Pons (tissue), 1 donor: ENCODE measurements at regions not wholly inside any gene's neighbourhood (a gene's known extent, or its start where the extent isn't known, plus 50 kb on each side); places are given as distances from the start of the nearest gene placed in this dataset.

Experiments
- DNase-seq: peaks from one replicate; pipeline ENCODE4 v3.0.0-alpha.2; 2016; ENCODE audit warnings: low spot score

- DNase-seq: peak; percentile 27
Measured at GRCh38 chr4:128601991-128602695, 207.4 kb upstream of the JADE1 start.

DNA sequence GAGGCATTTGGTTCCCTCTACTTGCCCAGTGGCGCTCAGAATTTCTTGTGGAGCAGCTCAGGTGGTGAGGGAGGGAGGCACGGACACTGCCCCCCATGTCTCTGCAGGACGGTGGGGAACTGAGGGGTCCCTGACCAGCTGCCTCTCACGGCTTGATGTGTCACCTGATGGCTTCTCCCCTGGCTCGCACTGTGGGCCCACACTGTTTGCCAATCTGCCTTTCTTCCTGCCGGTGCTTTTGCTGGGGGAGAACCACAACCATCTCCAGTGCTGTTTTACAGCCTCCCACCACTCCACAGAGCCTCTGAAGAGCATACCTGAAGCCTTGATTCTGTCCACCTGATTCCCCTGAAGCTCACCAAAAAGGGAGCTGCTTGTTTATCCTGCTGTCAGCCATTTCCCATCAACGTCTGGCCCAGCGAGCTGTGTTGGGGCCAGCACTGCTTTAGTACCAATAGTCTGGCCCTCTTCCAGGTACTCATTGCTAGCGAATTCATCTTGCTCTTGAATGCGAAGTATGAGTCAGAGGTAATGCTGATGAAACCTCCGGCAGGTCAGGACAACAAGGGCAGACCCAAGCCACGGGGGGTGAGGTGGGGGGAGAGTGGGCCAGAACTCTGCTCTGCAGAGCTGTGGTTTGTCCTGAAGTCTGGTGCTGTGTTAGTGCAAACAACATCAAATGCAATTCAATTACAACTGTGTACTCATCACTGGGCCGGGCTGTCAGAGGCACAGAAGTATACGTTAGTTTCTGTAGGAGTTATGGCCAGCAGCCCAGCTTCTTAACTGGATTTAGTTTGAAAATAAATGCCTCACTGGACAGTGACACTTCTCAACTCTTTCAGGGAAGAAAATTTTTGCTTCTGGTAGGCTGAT, 208.3 kb upstream of the JADE1 start:
- peak; percentile 42 for DNase-seq

- DNase-seq: peak; percentile 94
Measured at GRCh38 chr4:128600410-128600809, 209.1 kb upstream of the JADE1 start.

DNA sequence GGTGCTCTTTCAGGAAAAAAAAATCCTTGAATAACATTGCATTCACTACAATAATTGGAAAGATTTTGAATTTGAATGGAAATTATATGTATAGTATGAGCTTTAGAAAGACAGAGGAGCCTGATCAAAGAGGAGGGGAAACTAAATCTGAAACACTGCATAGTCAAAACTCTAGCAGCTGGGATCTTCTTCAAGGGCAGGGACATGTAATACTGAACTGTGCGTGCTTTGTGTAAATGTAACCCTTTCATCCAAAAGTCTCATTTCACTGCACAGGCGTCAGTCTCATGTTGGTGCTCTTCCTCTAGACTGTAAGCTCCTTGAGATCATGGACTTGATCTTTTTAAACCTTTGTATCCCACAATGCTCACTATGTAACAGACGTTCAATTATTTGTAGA, 212.0 kb upstream of the JADE1 start:
- no peak for DNase-seq

- no peak for DNase-seq
Measured at GRCh38 chr4:128596853-128597252, 212.6 kb upstream of the JADE1 start.

DNA sequence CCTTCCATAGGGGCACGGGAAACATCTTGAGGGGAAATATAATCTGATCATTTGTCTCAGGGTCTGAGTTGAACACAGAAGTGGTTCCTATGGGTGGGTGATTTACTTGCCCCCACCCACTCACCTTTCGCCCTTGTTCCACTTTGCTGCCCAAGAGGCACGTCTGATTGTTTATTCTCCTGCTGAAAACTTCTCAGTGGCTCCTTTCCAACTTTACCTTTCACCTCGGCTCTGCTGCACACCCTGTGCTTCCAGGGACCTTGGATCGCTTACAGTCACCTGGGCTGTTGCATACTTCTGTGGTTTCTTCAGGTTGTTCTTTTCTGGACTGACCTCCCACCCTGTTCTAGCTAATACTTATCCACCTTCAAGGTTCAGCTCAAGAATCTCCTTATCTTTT, 213.4 kb upstream of the JADE1 start:
- no peak for DNase-seq

DNA sequence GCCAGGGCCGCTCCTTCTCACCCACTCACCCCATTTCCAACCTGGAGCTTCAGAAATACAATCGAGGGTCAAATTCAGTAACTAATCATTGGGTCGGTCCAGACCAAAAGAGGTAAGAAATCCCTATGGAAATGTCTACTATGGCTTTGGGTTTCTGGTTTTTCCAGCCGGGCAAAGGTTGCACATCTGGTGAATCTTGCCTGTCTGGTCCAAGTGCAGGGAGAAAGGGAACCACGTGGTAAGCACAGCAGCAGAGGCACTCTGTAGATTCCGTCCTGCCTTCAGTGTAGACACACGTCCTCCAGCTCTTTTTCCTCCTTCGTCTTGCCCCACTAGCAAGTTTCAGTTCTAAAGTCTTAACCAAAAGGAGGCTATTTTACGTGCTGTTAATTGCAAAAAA, 218.0 kb upstream of the JADE1 start:
- DNase-seq: no peak

DNA sequence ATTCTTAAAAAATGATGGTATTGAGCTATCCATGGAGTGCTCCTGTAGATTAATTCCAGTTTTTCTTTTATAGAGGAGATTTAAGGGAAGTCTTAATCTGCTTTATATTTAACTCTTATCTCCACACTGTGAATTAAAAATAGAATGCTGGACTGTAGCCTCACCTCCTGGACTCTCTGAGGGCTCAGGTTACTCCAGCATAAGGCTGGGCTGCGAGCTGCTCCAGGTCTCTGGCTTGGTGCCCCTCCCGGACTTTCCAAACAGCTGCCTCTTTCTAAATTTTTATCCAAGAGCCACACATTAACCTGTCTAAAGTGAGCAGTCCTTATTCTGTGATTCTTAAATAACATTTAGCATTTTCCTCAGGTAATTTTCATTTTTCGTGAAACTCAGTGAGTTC, 218.7 kb upstream of the JADE1 start:
- no peak for DNase-seq

DNA sequence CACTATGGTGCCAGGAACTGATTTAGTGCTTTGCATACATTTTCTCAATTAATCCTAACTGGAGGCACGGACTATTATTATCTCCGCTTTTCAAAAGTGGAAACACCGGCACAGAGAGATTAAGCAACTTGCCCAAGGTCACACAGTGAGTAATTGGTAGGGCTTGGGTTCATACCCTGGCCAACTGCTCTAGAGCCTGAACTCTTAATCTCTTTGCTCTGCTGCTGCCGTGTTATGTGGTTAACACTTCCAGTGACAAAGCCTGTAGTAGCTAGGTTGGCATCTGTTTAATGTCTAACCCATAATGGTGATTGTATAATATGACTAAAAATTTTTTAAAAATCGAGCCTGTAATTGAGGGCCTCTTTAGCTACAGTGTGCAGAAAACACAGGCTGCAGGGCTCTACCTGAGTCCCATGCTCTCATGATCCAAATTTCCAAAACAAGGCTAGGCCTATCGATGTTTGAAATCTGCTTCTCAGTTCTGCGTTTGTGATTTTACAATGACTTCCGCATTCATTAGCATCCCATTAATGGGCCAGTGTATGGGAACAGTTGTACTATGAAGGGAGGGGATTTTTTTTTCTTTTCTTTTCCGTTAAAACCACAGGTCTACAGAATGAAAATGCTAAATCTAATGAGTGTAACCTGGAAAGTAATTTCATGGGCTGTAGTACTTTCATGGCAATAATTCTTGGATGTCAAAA, 219.3 kb upstream of the JADE1 start:
- DNase-seq: no peak

GRCh38 chr4:128589384-128589965, 220.0 kb upstream of the JADE1 start:
- DNase-seq: no peak

- no peak for DNase-seq
Measured at GRCh38 chr4:128587382-128587781, 222.1 kb upstream of the JADE1 start.

- DNase-seq: no peak
Measured at GRCh38 chr4:128583753-128584712, 225.5 kb upstream of the JADE1 start.

DNA sequence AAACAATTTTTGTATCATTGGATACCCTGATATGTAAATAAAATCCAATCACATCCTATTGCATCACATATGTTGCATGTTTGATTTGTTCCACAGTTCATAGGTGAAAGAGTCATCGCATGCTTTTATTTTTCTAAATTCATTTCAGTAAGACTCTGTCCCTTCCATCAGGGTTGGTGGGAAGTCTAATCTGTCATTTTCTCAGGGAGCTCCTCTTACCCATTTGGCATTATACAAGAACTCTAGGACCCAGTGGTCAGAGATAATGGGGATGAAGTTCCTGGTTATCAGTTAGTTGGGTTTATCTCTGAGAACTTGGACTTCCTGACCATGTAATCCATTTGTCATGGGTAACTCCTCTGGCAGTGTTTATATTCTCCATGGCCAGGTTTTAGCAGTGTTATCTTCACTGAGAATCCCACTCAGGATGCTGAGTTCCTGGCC, 227.1 kb upstream of the JADE1 start:
- no peak for DNase-seq

- no peak for DNase-seq
Measured at GRCh38 chr4:128579154-128579853, 230.2 kb upstream of the JADE1 start.

DNA sequence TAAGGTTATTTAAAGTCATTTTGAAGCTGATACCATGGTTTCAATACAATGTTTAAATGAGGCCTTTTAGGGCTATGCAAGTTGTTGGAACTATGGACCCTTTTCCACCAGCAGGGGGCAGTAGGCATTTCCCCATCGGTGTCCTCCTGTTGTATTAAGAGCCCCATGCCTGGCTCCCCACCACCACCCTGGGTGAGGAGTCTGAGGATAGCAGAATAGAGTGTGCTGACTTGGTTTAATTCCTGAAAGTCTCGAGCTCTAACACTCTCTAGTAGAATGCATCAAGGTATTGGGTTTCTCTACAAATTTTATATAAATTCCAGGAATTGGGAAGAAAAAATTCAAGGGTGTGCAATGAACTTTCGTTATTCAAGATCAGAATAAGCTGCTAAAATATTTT, 234.8 kb upstream of the JADE1 start:
- peak; percentile 89 for DNase-seq

DNA sequence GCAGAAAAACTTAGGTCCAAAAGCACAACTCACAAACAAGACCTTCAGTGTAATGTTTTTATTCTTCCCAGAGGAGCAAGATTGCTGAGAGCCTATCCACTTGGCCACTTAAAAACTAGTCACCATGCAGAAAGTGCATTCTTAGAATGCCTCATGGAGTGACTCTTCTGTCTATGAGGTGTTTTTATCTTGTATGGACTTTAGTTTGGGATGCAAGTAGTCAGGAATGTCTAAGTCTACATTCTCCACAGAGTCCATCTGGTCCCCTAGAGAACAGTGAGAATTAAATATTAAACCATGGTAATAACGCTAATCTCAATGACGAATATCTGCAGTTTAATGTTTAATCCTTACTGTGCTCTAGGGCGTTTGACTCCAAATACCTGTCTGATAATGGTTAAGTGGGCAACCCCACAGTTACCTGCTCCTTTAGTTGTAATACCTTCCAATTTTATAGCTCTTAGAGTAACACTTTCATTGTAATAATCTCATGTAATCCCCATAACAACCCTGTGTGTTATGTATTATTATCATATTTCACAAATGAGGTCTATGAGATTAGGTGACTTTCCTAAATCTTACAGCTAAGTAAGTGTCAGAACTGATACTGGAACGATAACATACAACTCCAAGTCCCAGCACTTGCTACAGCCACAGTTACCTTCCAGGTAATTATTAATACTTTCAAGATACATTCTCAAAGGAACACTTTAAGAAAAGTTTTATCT, 235.6 kb upstream of the JADE1 start:
- no peak for DNase-seq

- DNase-seq: no peak
Measured at GRCh38 chr4:128572778-128573241, 236.7 kb upstream of the JADE1 start.

- DNase-seq: no peak
Measured at GRCh38 chr4:128571747-128572146, 237.8 kb upstream of the JADE1 start.

GRCh38 chr4:128570387-128570975, 239.0 kb upstream of the JADE1 start:
- peak; percentile 35 for DNase-seq
